IPS-18c (cell line): ENCODE measurements at regions not wholly inside any gene's neighbourhood (a gene's known extent, or its start where the extent isn't known, plus 50 kb on each side); places are given as distances from the start of the nearest gene placed in this dataset.
"Not testable (repeated sequence)": the region's sequence is repeated elsewhere in the genome, so short reads cannot be mapped to it uniquely, and the experiment has no call there.

ENCODE experiments used
- H3K4me3 ChIP-seq: 2 replicates; pipeline ENCODE4 v1.7.0; 2013; ENCODE audit warnings: low read depth, mild to moderate bottlenecking, low read length, moderate library complexity; ENCODE audit not compliant: insufficient read depth
- H3K9me3 ChIP-seq: one replicate; pipeline ENCODE4 v1.6.1; 2013; ENCODE audit warnings: mild to moderate bottlenecking, low read length, moderate library complexity; ENCODE audit not compliant: control insufficient read depth, insufficient read depth

DNA sequence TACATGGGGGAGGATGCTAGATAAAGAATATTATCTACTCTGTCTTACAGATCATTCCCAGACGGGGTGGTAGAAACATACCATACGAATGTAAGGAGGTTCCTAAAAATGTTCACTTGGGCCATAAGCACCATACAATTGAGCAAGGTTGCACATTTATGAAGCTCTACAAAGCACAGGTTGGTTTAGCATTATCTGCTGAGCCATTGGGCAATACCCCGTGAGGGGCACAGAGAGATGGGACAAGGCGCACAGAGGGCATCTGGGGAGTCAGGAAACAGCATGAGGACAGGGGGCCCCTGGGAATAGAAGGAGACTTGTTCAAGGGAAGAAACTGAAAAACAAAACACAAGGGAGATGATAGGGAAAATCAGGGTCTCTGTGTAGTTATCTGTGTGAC, 305.3 kb downstream of the TRIML1 start:
- Histone ChIP-seq H3K4me3 (no peak overlapping the region), H3K9me3 (no peaks in the 10 kb centered on the region)

- H3K4me3 ChIP-seq, H3K9me3 ChIP-seq: not testable (repeated sequence)
Observed at GRCh38 chr4:188448996-188449395, 309.8 kb downstream of the TRIML1 start.

DNA sequence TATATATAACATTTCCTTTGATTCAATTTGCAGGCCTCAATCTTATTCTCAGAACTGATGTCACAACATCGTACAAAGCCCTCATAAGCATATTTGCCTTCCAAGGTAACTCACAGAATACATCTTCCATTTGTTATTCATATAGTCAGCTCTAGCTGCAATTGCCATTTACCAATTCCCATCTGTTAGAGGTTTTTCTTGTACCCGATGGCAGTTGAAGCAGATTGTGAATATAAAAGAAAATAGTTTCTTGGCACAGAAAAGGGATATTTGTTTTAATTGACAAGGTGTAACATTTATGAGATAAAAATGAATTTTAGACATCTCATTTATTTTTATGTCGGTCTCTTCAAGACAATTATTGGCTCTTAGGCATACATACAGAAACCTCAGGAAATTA, 311.3 kb downstream of the TRIML1 start:
- H3K9me3 ChIP-seq: no peaks in the 10 kb centered on the region

GRCh38 chr4:188452097-188452496, 312.9 kb downstream of the TRIML1 start:
- H3K4me3 ChIP-seq: no peak overlapping the region
- H3K9me3 ChIP-seq: no peaks in the 10 kb centered on the region

More for the DNA sequence above, 311.3 kb downstream of the TRIML1 start:
- H3K4me3 ChIP-seq: no peak overlapping the region

- H3K4me3 ChIP-seq: no peak overlapping the region
Observed at GRCh38 chr4:188454575-188454974, 315.3 kb downstream of the TRIML1 start.

GRCh38 chr4:188455062-188455752, 316.0 kb downstream of the TRIML1 start:
- Histone ChIP-seq H3K9me3 (peaks cover 3% of the 10 kb centered on the region), H3K4me3 (no peak overlapping the region)

More at GRCh38 chr4:188454575-188454974, 315.3 kb downstream of the TRIML1 start:
- H3K9me3 ChIP-seq: no peaks in the 10 kb centered on the region

GRCh38 chr4:188459381-188459780, 320.1 kb downstream of the TRIML1 start:
- Histone ChIP-seq H3K4me3 (no peak overlapping the region), H3K9me3 (peaks cover 3% of the 10 kb centered on the region)

GRCh38 chr4:188463909-188464308, 324.7 kb downstream of the TRIML1 start:
- Histone ChIP-seq H3K4me3 (no peak overlapping the region), H3K9me3 (peaks cover 3% of the 10 kb centered on the region)

DNA sequence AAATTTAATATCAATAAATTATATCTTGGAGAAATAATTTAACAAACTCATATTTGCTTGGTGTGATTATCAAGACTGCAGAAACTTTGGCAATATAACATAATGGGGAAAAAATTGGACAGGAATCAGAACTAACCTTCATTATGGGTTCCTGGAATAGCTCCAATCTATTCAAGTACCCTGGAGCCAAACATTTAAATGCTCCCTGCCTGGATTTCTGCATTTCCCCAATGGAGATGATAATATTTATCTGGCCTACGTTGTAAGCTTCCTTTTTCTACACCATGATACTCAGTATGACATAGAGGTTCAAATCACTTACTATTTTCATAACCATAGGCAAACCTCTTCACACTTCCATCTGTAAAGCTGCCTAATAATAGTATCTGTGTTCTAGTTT, 326.8 kb downstream of the TRIML1 start:
- H3K4me3 ChIP-seq: no peak overlapping the region
- H3K9me3 ChIP-seq: no peaks in the 10 kb centered on the region

DNA sequence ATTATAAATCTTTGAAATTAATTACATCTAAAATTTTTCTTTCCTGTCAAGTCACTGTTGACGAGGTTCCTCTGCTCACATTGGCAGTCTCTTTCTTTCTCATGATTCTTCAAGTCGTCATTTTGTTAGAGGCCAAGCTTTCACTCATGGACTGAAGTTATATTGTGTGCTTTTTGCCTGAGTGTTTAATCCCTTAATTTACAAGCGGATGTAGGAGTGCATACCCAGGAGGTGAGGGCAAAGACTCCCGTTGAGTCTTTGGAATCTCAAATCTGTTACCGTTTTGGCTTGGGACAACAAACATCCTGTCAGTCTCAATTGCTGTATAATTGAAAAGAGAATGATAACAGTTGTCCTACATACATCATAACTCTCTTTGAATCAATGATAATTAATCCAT, 345.0 kb downstream of the TRIML1 start:
- H3K9me3 ChIP-seq: no peaks in the 10 kb centered on the region

DNA sequence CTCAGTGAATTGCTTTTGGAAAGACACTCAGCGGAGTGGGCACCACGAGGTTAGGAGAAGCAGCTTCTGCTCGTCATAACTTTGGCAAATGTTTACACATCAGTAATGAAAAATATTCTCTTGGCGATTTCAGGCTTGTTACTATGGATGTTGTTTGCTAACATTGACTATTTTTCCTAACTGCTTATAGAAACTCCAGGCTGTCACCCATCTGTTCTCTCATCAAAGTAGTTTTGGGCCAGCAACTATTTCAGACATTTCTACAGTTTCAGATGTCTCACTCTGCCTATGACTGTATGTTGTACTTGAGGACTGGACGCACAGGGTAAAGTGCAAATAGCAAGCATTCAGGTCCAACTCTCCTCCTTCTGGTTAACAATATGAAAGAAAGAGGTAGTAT, 346.7 kb downstream of the TRIML1 start:
- Histone ChIP-seq H3K9me3 (no peaks in the 10 kb centered on the region), H3K4me3 (no peak overlapping the region)

More for the DNA sequence above, 345.0 kb downstream of the TRIML1 start:
- H3K4me3 ChIP-seq: no peak overlapping the region

DNA sequence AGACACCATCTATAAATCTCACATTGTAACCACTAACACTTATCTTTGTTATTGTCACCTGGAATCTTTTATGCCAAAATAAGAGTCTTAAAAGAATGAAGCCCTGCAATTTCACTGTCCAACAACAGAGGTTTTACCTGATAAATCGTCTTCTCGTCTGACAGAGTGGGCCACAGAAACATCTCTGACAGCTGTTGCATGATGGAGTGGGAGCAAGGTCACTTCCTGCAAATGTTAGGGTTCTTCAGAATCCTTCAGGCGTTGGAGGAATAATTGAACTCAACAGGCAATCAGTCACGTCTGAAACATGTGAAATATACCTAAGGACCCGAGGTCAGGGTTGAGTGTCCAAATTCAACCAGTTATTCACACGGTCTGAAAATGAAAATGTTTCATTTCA, 353.6 kb downstream of the TRIML1 start:
- Histone ChIP-seq H3K4me3 (no peak overlapping the region), H3K9me3 (no peaks in the 10 kb centered on the region)

DNA sequence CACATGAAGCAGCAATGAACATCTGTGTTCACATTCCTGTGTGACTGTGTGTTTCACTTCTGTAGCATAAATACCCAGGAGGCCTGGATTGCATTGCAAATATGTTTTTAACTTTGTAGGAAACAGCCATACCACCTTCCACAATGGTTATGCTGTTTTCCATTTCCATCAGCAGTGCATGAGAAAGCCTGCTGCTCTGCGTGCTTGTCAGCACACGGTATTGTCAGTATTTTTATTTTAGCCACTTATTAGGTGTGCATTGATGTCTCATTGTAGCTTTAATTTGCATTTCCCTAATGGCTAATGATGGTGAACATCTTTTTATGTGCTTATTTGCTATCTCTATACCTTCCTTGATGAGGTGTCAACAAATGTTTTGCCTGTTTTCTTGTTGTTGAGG, 355.9 kb downstream of the TRIML1 start:
- Histone ChIP-seq H3K4me3 (no peak overlapping the region), H3K9me3 (no peaks in the 10 kb centered on the region)

GRCh38 chr4:188511431-188511830, 372.2 kb downstream of the TRIML1 start:
- H3K4me3 ChIP-seq: no peak overlapping the region
- peaks cover under 1% of the 10 kb centered on the region for H3K9me3 ChIP-seq

GRCh38 chr4:188532751-188533150, 393.5 kb downstream of the TRIML1 start:
- no peak overlapping the region for H3K4me3 ChIP-seq
- H3K9me3 ChIP-seq: no peaks in the 10 kb centered on the region

DNA sequence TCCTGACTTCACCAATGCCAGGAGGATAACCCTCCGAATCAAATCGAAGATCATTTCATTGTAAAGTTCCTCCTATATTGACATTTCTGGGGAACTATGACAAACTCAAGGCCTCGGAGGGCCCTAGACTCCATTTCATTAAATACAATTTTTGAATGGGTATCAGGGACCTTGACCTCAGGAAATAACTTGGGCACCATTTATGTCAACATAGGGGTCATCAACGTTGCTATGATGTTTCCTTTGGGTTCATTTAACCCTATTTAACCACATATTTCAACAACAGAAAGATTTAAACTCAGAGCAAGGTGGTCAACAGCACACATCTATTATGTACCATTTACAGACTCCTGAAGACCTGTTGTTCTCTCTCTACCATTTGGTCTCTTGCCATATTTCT, 395.1 kb downstream of the TRIML1 start:
- no peak overlapping the region for H3K4me3 ChIP-seq
- H3K9me3 ChIP-seq: no peaks in the 10 kb centered on the region

DNA sequence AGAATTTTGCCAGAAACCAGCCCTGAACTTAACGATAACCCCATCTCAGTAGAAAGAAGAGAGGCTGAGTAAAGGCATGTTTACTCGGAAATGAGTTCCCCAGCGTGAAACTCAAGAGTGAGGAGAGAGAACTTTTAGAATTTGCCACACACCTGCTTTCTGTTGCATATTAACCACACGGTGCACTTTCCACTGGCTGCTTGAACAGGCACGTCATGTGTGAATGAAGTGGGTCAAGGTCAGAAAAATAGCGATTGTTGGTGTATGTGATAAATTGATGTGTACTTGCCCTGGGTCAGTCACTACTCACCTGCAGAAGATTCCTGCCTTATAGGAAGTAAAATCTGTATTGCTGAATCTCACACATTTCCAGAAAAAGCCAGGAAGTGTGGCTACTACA, 395.7 kb downstream of the TRIML1 start:
- Histone ChIP-seq H3K4me3 (no peak overlapping the region), H3K9me3 (no peaks in the 10 kb centered on the region)

DNA sequence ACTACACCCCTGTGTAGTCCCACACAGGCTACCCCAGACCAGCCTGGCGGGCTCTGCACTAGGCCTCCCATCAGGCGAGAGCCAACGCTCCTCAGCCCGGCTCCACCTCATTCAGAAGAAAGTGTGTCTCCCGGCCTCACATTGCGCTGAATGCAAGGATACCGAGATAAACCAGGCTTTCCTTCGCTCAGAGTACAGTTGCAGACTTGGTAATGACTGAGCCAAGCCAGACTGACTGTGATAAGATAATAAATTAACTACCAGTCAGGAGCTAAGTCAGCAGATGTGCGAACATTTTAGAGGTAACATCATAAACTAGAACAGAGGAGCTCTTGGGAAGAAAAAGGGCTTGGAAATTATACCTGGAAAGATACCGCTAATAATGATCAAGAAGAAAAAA, 397.6 kb downstream of the TRIML1 start:
- Histone ChIP-seq H3K9me3 (no peaks in the 10 kb centered on the region), H3K4me3 (no peak overlapping the region)

DNA sequence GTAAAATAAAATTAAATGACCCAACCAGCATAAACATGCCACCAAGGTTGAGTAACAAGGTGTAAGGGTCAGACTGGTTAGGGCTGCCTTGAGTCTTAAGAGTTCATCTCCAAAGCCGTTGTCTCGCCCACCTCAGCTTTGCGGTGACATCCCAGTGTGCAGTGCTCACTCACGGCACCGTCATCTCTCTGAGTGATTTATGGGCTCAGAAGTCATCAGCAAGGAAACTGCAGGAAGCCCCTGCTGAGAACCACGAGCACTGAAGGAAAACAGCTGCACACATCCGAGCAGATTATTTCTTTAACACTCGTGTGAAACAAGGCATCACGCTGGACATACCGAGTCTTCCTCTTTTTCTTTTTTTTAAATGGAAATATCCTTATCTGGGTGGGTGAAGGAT, 411.1 kb downstream of the TRIML1 start:
- H3K9me3 ChIP-seq: peaks cover 2% of the 10 kb centered on the region

More for the DNA sequence above, 411.1 kb downstream of the TRIML1 start:
- no peak overlapping the region for H3K4me3 ChIP-seq
